GM19468 (cell line): ENCODE measurements at regions not wholly inside any gene's neighbourhood (a gene's known extent, or its start where the extent isn't known, plus 50 kb on each side); places are given as distances from the start of the nearest gene placed in this dataset.

Experiments used
- ATAC-seq: cut with Tn5 transposase; IDR thresholded peaks from one replicate; pipeline ENCODE4 v1.9.1; 2021; ENCODE audit warnings: mild to moderate bottlenecking, moderate library complexity, moderate number of reproducible peaks; ENCODE audit not compliant: unreplicated experiment; ENCODE audit errors: extremely low read depth

DNA sequence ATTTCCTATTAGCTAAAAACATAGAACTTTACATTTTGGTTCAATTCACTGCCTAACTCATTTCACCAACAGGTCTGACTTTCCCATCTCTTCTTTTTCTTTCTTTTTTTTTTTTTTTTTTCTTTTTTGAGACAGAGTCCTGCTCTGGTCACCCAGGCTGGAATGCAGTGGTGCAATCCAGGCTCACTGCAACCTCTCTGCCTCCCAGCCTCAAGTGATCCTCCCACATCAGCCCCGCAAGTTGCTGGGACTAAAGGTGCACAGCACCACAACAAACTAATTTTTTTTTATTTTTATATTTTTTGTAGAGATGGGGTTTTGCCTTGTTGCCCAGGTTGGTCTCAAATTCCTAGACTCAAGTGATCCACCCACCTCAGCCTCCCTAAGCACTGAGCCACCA lies 57.8 kb upstream of the HNRNPA3 start:
- ATAC-seq, result no peak

- ATAC-seq, result no peak
These were observed 57.0 kb upstream of the HNRNPA3 start for GRCh38 chr2:177155631-177156030.

DNA sequence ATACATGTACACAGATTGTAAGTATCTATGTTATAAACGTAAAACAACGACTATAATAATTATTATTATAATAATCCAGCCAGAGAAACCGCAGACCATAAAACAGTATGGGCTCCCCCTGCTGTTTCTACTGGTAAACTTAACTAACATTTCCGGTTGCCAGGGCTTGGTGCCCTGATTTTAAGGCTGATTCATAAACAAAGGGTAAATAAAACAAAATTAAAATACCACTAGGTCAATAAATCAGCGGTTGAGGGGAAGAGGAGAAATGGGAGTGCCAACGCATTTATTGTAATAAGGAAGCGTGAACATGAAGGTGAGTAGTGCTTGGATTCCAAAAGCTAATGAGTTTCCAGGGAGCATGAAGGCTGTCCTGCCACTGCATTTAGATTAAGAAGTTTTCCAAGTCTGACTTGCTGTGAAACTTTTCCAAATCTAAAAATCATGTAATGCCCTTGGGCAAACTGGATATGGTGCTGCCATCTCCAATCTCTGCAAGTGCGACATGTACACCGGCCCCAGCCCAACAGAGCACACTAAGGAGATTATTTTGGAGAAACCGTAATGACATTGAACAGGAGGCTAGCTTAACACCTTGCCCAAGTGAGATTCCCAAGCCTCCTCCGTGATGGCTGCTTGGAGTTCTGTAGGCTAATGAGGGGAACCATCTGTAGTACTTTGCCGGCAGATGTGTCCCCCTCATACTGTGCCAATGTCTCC lies 50.7 kb upstream of the HNRNPA3 start:
- ATAC-seq, result no peak
